ENCODE measurements at regions not wholly inside any gene's neighbourhood (a gene's known extent, or its start where the extent isn't known, plus 50 kb on each side); places are given as distances from the start of the nearest gene placed in this dataset.
A peak's percentile ranks its signal among the peaks of the same experiment; 100 is the strongest.

- DNase-seq (ENCODE audit: low read depth in 3 of 3), result no peak
These were observed 81.7 kb upstream of the NRP1 start for GRCh38 chr10:33416209-33416608.

- DNase-seq (ENCODE audit: low read depth in 3 of 3), result no peak
These were observed 80.4 kb upstream of the NRP1 start for GRCh38 chr10:33414841-33415240.

- peak in 1 of 3 donors; percentile 1 for DNase-seq (ENCODE audit: low read depth in 3 of 3)
These were observed 78.3 kb upstream of the NRP1 start for GRCh38 chr10:33412653-33413361.

DNA sequence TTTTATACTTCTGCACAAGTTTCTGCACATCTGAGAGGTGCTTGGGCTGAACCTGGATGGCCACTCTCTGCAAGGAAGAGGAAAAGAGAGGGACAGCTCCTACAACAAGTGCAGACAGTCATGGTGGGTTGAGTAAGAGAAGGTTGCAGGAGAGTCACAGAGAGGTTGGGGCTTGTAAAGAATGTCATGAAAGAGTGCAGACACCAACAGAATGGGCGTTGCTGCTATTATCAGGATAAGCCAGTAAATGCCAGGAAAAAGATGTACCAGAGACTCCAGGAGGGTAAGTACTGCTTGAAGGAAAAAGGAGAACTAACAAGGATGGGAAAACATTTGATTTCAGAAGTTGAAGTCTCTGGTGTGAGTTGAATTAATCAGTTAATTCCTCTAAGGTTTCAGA, 77.8 kb upstream of the NRP1 start:
- DNase-seq (ENCODE audit: low read depth in 3 of 3), result no peak

GRCh38 chr10:33410860-33411234, 76.4 kb upstream of the NRP1 start:
- no peak for DNase-seq (ENCODE audit: low read depth in 3 of 3)

DNA sequence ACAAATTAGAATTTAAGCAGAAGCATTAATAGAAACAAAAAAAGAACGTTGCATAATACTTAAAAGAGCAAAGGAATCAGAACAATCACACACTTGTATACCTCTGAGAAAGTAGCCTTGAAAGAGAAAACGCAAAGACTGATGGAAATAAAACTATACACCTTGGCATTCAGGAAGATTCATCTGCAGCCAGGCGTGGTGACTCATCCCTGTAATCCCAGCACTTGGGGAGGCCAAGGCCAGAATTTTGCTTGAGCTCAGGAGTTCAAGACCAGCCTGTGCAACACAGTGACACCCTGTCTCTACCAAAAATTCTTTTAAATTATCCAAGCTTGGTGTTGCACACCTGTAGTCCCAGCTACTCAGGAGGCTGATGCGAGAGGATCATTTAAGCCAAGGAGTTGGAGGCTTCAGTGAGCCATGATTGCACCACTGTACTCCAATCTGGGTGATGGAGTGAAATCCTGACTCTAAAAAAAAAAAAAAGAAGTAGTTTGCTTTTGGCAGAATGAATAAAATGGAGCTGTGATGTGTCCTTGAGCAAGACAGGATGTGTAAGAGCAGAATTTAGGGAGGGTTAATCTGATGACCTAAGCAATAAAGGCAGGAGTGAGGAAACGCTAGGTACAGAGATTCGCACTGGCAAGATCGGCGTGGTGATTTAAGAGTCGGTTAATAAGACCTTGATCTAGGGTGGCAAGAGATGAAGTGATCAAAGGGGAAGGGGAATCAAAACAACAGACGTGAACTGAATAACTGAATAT, 75.8 kb upstream of the NRP1 start:
- DNase-seq (ENCODE audit: low read depth in 3 of 3), result no peak

GRCh38 chr10:33406596-33406995, 72.1 kb upstream of the NRP1 start:
- DNase-seq (ENCODE audit: low read depth in 3 of 3), result no peak

- no peak for DNase-seq (ENCODE audit: low read depth in 3 of 3)
These were observed 68.0 kb upstream of the NRP1 start for GRCh38 chr10:33402220-33403073.

- DNase-seq (ENCODE audit: low read depth in 3 of 3), result no peak
These were observed 66.8 kb upstream of the NRP1 start for GRCh38 chr10:33401300-33401699.

GRCh38 chr10:33398796-33399195, 64.3 kb upstream of the NRP1 start:
- no peak for DNase-seq (ENCODE audit: low read depth in 3 of 3)

DNA sequence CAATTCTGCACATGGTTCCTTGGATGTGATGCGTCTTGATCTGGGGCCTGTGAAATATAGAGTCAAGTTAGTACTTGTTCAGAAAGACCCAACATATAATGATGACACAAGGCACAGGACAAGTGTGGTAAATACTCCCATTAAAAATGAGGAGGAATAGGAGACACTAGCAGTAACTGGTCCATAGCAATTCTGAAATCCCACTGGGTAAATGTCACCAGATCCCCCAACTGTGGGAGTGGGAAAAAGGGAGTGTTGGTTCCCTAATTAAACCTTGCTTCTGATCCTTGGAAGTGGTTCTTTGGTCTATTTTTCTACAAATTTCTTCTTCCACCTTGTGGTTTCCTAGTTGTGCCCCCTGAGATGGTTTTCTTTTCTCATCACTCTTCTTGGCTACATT, 62.5 kb upstream of the NRP1 start:
- DNase-seq (ENCODE audit: low read depth in 3 of 3), result no peak

- DNase-seq (ENCODE audit: low read depth in 3 of 3), result no peak
These were observed 61.8 kb upstream of the NRP1 start for GRCh38 chr10:33396279-33396678.

DNA sequence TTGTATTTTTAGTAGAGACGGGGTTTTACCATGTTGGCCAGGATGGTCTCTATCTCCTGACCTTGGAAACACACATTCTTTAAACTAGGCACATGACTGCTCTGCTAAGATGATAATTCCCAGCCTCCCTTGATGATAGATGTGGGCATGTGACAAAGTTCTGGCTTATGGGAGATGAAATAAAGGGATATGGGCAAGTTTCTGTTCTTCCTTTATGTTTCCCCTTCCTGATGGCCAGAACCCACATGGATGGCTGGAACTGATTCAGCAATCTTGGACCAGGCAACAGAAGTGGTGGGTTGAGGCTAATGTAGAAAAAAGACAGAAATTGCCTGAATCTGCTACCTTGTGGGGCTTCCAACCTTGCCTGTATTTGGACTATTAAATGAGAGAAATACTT, 60.7 kb upstream of the NRP1 start:
- no peak for DNase-seq (ENCODE audit: low read depth in 3 of 3)

DNA sequence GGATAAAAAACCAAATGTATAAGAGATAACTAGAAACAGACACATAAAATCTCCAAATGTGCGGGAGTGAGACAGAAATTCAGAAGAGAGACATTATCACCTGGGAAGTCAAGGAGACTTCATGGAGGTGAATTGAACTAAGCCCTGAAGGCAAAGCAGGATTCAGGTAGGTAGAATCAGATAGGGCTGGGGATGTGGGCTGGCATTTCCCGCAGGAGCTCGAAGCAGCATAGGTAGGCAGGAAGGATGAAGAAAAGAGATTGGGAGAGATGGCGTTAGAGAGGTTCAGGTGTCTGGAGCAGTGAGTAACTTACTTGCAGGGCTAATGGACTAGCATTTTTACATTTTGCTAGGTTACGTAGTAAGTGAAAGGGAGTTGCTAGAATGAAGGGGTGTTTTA, 58.2 kb upstream of the NRP1 start:
- DNase-seq (ENCODE audit: low read depth in 3 of 3), result no peak

GRCh38 chr10:33391611-33392465, 57.4 kb upstream of the NRP1 start:
- no peak for DNase-seq (ENCODE audit: low read depth in 3 of 3)

- DNase-seq (ENCODE audit: low read depth in 3 of 3), result no peak
These were observed 55.6 kb upstream of the NRP1 start for GRCh38 chr10:33390046-33390445.

DNA sequence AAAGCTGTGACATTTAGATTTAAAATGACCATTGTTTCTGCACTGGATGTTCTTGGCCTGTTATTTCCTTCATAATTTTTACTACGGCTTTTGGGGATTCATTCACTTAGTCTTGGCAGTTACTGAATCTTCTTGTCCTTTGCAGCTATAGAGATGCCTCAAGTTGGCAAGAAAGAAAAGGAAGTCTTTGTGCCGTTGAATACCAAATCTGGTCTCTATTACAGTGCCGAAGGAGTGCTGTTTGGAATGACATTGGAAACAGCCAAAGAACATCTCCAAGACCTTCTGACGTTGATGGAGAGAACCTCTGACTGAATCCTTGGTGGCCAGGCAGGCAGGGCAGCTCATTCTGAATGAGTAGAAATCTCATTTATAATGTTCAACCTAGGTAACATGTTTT, 54.3 kb upstream of the NRP1 start:
- no peak for DNase-seq (ENCODE audit: low read depth in 3 of 3)

DNA sequence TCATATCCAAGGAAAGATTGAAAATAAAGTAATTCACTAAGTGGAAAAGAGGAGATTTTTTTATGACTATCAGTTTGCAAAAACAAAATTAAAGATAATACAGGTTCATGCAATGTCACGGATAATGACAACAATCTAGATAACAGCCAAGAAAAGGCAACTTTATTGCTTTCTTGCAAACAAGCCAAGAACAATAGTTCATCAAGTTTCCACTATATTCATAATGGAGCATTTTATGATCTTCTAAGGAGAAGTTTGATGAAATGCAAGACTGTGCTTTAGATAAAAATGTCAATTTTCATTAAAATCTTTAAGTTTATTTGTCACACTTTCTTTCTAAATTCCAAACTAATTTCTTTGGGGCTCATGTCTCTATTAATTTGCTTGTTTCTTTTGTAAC, 53.9 kb upstream of the NRP1 start:
- DNase-seq (ENCODE audit: low read depth in 3 of 3), result no peak

- DNase-seq (ENCODE audit: low read depth in 3 of 3), result no peak
These were observed 53.3 kb upstream of the NRP1 start for GRCh38 chr10:33387720-33388119.

- no peak for DNase-seq (ENCODE audit: low read depth in 3 of 3)
These were observed 52.5 kb upstream of the NRP1 start for GRCh38 chr10:33386926-33387325.

GRCh38 chr10:33385686-33386085, 51.2 kb upstream of the NRP1 start:
- no peak for DNase-seq (ENCODE audit: low read depth in 3 of 3)

DNA sequence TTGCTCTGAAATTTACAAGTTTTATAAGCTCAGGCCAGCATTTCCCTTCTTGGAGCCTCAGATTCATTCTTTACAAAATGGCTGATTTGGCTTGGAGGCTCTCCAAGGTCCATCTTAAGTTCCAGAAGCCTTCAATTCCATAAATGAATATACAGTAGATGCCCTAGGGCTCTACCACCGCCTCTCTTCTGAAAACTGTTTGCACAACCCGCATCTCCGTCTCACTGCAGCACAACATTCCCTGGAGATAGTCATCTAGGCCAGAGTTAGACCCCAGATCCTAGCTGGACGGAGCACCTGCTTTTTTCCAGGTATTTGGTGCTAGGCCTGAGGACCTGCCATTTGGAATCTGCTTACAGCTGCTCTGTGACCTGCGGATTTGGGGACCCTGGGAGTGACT, 50.5 kb upstream of the NRP1 start:
- no peak for DNase-seq (ENCODE audit: low read depth in 3 of 3)

All from stimulated activated CD4-positive, alpha-beta T cell treated with anti-CD3 and anti-CD28 coated beads, TNF-alpha, amount 100 ng/mL, for 48 hours (primary cell).